HG03558 (cell line): ENCODE measurements at regions not wholly inside any gene's neighbourhood (a gene's known extent, or its start where the extent isn't known, plus 50 kb on each side); places are given as distances from the start of the nearest gene placed in this dataset.
"Not testable (repeated sequence)": the region's sequence is repeated elsewhere in the genome, so short reads cannot be mapped to it uniquely, and the experiment has no call there.

ENCODE experiments used
- ATAC-seq: cut with Tn5 transposase; IDR thresholded peaks from one replicate; pipeline ENCODE4 v1.9.1; 2021; ENCODE audit warnings: moderate number of reproducible peaks; ENCODE audit not compliant: unreplicated experiment; ENCODE audit errors: extremely low read depth

GRCh38 chr5:40453689-40454088 is 226.0 kb upstream of the PTGER4 start:
- ATAC-seq, result no peak

DNA sequence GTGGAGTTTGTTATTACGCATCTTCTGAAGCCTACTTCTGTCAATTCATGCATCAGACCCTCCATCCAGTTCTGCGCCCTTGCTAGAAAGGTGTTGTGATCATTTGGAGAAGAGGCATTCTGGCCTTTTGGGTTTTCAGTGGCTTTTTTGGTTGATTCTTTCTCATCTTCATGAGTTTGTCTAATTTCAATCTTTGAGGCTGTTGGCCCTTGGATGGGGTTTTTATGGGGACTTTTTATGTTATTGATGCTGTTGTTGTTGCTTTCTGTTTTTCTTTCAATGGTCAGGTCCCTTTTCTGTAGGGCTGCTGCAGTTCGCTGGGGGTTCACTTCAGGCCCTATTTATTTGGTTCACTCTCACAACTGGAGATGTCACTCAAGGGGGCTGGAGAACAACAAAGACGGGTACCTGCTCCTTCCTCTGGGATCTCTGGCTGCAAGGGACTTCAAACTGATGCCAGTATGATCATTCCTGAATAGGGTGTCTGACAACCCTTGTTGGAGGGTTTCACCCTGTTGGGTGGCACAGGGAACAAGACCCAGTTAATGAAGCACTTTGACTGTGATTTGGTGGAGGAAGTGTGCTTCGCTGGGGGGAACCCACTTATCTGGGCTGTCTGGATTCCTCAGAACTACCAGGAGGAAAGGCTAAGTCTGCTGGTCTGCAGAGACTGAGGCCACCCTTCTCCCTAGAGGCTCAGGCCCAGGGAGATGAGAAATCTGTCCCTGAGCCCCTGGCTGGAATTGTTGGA is 226.7 kb upstream of the PTGER4 start:
- no peak for ATAC-seq

GRCh38 chr5:40447438-40447837 is 232.3 kb upstream of the PTGER4 start:
- no peak for ATAC-seq

DNA sequence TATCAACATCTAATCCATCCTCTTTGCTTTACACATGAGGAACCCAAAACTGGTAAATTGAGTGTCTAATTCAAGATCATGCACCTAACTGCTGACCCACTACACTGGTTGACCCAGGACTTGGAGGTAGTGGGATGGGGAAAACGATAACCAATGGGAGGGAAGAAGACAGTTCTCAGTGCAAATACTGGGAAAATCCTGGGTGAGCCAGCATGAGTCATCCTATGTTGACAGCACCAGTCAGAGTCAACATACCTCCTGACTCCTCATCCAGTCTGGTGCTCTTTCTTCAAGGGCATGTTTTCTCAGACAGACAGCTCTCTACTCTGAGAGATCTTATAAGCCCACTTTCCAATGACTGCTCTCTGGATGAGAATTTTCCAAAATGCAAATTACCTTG is 232.8 kb upstream of the PTGER4 start:
- no peak for ATAC-seq

DNA sequence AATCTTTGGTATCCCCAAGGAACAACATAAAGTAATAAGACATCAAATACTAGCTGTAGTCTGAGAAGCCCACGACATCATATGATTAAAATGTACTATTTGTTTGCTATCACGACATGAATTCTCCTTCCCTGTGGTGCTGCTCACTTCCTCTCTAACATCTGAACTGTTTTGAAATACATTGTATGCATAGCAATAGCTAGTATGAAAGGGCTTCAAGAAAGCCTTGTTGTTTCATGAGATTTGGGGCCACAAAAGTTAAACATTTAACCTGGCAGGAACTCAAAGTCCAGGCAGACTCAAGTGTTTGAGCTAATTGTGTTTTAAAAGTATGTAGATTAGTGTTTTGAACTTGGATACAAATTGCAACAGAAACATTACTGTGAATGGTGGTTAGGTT is 237.4 kb upstream of the PTGER4 start:
- ATAC-seq, result no peak

DNA sequence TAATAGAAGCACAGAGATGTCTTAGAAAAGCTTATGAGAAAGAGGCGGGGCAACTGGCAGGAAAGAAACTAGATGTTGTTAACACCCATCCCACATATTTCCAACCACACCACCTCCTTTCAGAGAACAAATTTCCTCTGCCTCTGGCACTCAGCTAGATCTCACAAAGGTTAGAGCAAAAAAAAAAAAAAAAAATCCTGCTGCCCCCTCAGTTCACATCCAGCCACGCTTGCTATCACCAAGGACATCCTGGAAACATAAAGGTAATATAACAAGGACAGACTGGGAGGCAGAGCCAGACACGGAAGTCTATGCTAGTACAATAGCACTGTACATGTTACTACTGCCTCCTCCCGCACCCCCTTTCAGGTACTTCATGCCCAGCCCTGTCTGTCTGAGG is 238.0 kb upstream of the PTGER4 start:
- no peak for ATAC-seq

- no peak for ATAC-seq
Observed at GRCh38 chr5:40440746-40441145, 239.0 kb upstream of the PTGER4 start.

DNA sequence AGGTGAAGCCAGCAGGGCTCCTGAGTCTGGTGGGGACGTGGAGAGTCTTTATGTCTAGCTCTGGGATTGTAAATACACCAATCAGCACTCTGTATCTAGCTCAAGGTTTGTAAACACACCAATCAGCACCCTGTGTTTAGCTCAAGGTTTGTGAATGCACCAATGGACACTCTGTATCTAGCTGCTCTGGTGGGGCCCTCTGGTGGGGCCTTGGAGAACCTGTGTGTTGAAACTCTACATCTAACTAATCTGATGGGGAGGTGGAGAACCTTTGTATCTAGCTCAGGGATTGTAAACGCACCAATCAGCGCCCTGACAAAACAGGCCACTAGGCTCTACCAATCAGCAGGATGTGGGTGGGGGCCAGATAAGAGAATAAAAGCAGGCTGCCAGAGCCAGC is 240.6 kb upstream of the PTGER4 start:
- ATAC-seq, result not testable (repeated sequence)

- not testable (repeated sequence) for ATAC-seq
Observed at GRCh38 chr5:40438646-40439045, 241.1 kb upstream of the PTGER4 start.

DNA sequence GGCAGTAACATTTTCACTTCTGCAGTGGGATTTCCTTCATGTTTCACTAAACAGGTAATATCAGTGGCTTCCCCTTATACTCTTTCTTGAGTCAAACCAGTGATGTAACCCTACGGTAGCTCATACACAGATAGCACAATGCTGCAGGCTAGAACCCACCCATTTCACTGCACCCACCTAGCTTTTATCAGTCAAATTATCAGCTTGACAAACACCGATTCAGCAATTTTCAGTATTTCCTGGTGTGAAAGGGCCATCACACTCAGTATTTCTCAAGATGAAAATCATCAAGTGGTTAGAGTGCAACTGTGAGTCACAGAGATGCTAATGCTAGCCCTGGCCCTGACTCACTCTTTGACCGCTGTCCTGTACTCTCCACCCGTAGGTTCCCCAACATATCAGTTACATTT is 242.3 kb upstream of the PTGER4 start:
- ATAC-seq, result peak; percentile 59

GRCh38 chr5:40436535-40437237 is 243.0 kb upstream of the PTGER4 start:
- peak; percentile 35 for ATAC-seq

GRCh38 chr5:40435706-40436105 is 244.0 kb upstream of the PTGER4 start:
- ATAC-seq, result not testable (repeated sequence)

GRCh38 chr5:40432836-40433235 is 246.9 kb upstream of the PTGER4 start:
- no peak for ATAC-seq

DNA sequence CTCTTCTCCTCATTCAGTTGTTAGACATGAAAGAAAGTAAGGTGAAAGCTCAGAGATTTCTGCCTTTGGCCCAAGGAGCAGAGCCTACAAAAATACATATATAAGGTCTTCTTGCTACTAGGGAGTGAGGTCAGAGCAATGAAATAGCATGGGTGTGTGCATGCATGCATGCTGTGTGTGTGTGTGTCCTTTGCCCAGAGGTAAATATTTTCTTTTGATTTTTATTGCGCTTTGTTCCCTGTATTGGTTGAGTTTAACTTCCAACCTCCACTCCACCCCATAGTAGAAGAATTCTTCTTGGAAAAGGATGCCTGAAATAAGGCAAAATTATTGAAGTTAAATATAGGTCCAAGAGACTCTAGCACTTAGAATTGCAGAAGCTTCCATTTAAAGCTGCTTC is 248.0 kb upstream of the PTGER4 start:
- ATAC-seq, result no peak

- ATAC-seq, result no peak
Observed at GRCh38 chr5:40430101-40430710, 249.5 kb upstream of the PTGER4 start.

DNA sequence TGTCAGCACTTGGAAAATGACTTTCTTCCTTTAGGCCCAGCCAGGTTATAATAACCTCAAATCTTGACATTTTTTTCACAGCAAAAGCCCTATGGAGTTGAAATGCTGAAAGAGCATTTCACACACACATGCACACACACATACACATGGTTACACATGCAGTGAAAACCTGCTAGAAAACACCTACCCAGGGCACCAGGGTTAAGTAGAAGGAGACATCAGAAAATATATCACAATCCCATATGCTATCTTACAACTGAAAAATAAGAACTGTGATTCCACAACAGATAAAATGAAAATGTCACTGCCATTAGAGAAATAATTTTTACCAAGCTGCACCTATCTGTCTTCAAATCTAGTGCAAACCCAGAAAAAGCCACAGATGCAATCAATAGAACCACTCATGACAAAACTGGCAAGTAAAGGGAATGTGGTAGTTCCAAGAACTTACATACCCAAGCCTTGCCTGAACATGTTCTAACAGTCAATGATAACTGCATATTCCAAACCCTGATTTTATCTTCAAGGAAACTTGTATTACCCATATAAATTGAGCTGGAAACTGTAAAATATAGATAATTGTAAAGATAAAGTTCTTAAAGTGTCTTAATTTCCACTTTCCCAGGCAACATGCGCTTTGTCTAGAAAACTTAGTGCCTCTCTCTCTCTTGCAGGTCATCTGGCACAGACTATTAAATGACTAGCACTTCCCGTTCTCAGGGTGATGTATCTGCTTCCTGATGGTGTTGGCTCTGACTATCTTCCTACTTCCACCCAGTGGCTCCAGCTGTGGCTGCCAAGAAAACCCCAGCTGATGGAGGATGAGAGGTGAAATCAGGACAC is 250.2 kb upstream of the PTGER4 start:
- no peak for ATAC-seq

- no peak for ATAC-seq
Observed at GRCh38 chr5:40428815-40429214, 250.9 kb upstream of the PTGER4 start.

GRCh38 chr5:40428126-40428525 is 251.6 kb upstream of the PTGER4 start:
- ATAC-seq, result no peak

- not testable (repeated sequence) for ATAC-seq
Observed at GRCh38 chr5:40417046-40417810, 262.5 kb upstream of the PTGER4 start.

DNA sequence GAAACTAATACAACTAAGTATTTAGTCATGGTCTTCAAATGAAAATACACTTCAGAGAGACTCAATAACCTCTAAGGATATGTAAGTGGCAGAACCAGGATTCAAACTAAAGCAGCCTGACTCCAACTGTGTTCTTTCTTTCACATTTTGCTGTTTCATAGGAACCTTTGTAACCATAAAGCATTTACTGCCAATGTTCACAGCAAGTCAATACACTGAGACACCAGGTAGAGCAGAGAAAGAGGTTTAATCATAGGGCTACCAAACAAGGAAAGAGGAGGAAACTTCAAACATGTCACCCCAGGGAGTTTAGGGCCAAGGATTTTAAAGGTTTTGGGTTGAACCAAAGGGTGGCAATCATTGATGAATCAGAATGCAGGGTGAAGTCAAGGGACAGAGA is 263.1 kb upstream of the PTGER4 start:
- ATAC-seq, result no peak
